ENCODE measurements at regions not wholly inside any gene's neighbourhood (a gene's known extent, or its start where the extent isn't known, plus 50 kb on each side); places are given as distances from the start of the nearest gene placed in this dataset.

GRCh38 chr2:146989741-146990140 is 855.1 kb upstream of the ACVR2A start:
- no peak for TF ChIP-seq CTCF (IDR thresholded peaks at IDR 0.05)
- TF ChIP-seq SIN3A (IDR thresholded peaks at IDR 0.05; ENCODE audit: borderline replicate concordance, insufficient read depth, low read depth, low read length): no peak
